OCI-LY3 (cell line): ENCODE measurements at regions not wholly inside any gene's neighbourhood (a gene's known extent, or its start where the extent isn't known, plus 50 kb on each side); places are given as distances from the start of the nearest gene placed in this dataset.

Source experiments
- H2AFZ ChIP-seq: fragments of 200-600, 300-600 bp; shearing (Covaris generic); 2 replicates; pipeline ENCODE4 v1.6.0; 2014; ENCODE audit warnings: antibody characterized with exemption, low read depth, low read length
- H3K27ac ChIP-seq: fragments of 200-600, 300-600 bp; sonication (generic); 2 replicates; pipeline ENCODE4 v1.5.1; 2014; ENCODE audit warnings: mild to moderate bottlenecking, low read length, moderate library complexity, mixed read lengths
- H3K27me3 ChIP-seq: fragments of 200-600, 300-600 bp; sonication (generic); 2 replicates; pipeline ENCODE4 v1.6.1; 2014; ENCODE audit warnings: low read depth, low read length, mixed read lengths
- H3K36me3 ChIP-seq: fragments of 200-600, 300-600 bp; sonication (generic); replicated peaks from 2 replicates; pipeline ENCODE3; 2014; ENCODE audit warnings: low read depth, low read length, mixed read lengths
- H3K4me1 ChIP-seq: fragments of 300-600, 200-600 bp; sonication (generic); 2 replicates; pipeline ENCODE4 v1.6.1; 2014; ENCODE audit warnings: low read length, mixed read lengths
- H3K4me2 ChIP-seq: fragments of 200-600, 300-600 bp; sonication (generic); 2 replicates; pipeline ENCODE4 v1.6.1; 2014; ENCODE audit warnings: low read length, mixed read lengths
- H3K4me3 ChIP-seq: fragments of 300-600, 200-600 bp; sonication (generic); 2 replicates; pipeline ENCODE4 v1.5.1; 2014; ENCODE audit warnings: antibody characterized with exemption, mild to moderate bottlenecking, low read length, moderate library complexity
- H3K79me2 ChIP-seq: fragments of 300-600, 200-600 bp; shearing (Covaris generic); 2 replicates; pipeline ENCODE4 v1.6.1; 2014; ENCODE audit warnings: mild to moderate bottlenecking, low read length, mixed read lengths
- H3K9ac ChIP-seq: fragments of 300-600, 200-600 bp; shearing (Covaris generic); 2 replicates; pipeline ENCODE4 v1.6.0; 2014; ENCODE audit warnings: mild to moderate bottlenecking, low read length, moderate library complexity
- H3K9me3 ChIP-seq: fragments of 200-600, 300-600 bp; shearing (Covaris generic); 2 replicates; pipeline ENCODE4 v1.6.1; 2014; ENCODE audit warnings: low read length, mixed read lengths; ENCODE audit not compliant: insufficient read depth
- H4K20me1 ChIP-seq: fragments of 200-600, 300-600 bp; sonication (generic); 2 replicates; pipeline ENCODE4 v1.6.1; 2016; ENCODE audit warnings: low read length, mixed read lengths; ENCODE audit not compliant: insufficient read depth
- CTCF ChIP-seq: fragments of 200-600, 300-600 bp; sonication (generic); IDR thresholded peaks from 2 replicates; pipeline ENCODE4 v1.5.1; 2014; ENCODE audit warnings: antibody characterized with exemption, low read length, low read depth
- EZH2phosphoT487 ChIP-seq: fragments of 200-600 bp; shearing (Covaris generic); IDR thresholded peaks from 2 replicates; pipeline ENCODE4 v1.6.1; 2018; ENCODE audit warnings: antibody characterized with exemption, mixed run types, low read depth

- no peak overlapping the region for H3K9ac ChIP-seq
- peaks cover 26% of the 10 kb centered on the region for H3K4me1 ChIP-seq
- H4K20me1 ChIP-seq, result peaks cover 12% of the 10 kb centered on the region; the same call in 1 of the 2 replicates
- no peak overlapping the region for H3K4me2 ChIP-seq
- H3K79me2 ChIP-seq, result no peaks in the 10 kb centered on the region
- no peak overlapping the region for H2AFZ ChIP-seq
- TF ChIP-seq EZH2phosphoT487, result no peak
- no peak for TF ChIP-seq CTCF
- H3K36me3 ChIP-seq, result no peaks in the 10 kb centered on the region
- H3K4me3 ChIP-seq, result no peak overlapping the region
- H3K9me3 ChIP-seq, result no peaks in the 10 kb centered on the region
- H3K27me3 ChIP-seq, result peaks cover 52% of the 10 kb centered on the region
- H3K27ac ChIP-seq, result no peak overlapping the region
Measured at GRCh38 chr2:65539633-65540032, 107.2 kb upstream of the SPRED2 start.

DNA sequence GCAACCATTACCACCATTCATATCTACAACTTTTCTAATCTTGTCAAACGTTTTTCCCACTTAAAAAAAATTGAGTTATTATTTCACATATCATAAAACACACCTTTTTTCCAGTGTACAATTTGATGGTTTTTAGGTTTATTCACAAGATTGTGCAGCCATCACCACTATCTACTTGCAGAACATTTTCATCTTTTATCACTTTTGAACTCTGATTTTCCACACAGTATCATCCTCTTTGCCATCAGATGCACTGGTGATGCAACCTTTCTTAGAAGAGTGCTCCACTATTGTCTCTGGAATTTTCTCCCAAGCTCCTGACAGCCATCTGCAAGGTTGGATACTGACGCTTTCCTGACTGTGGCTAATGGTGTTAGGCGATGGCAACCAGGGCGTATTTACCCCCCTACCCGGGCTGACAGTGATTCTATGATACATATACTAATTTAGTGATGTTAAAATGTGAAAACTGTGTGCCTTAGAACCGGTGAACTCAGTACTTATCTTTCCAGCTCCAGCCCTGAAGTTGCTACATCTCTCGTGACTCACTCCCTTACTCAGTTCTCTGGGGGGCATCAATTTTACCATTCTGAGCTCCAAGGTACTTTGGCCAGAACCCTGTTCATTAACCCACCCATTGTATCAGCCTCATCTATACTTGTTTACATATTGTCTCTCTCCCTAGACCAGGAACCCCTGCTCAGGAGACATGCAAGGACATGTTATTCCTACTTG is 105.4 kb upstream of the SPRED2 start:
- no peak overlapping the region for H3K4me2 ChIP-seq
- H3K9me3 ChIP-seq, result no peaks in the 10 kb centered on the region
- H3K4me3 ChIP-seq, result no peak overlapping the region
- peaks cover 12% of the 10 kb centered on the region; the same call in 1 of the 2 replicates for H4K20me1 ChIP-seq
- no peak overlapping the region for H3K9ac ChIP-seq
- no peak for TF ChIP-seq CTCF
- no peak for TF ChIP-seq EZH2phosphoT487
- H3K27ac ChIP-seq, result no peak overlapping the region
- H3K4me1 ChIP-seq, result peaks cover 18% of the 10 kb centered on the region
- H3K79me2 ChIP-seq, result no peaks in the 10 kb centered on the region
- H3K27me3 ChIP-seq, result peaks cover 58% of the 10 kb centered on the region
- no peaks in the 10 kb centered on the region for H3K36me3 ChIP-seq
- H2AFZ ChIP-seq, result no peak overlapping the region

GRCh38 chr2:65536596-65536995 is 104.2 kb upstream of the SPRED2 start:
- no peak overlapping the region for H3K9ac ChIP-seq
- H3K9me3 ChIP-seq, result no peaks in the 10 kb centered on the region
- peaks cover 18% of the 10 kb centered on the region for H3K4me1 ChIP-seq
- H3K79me2 ChIP-seq, result no peaks in the 10 kb centered on the region
- no peak overlapping the region; the same call in 1 of the 2 replicates for H3K27ac ChIP-seq
- no peak overlapping the region for H2AFZ ChIP-seq
- peaks cover 70% of the 10 kb centered on the region for H3K27me3 ChIP-seq
- H3K36me3 ChIP-seq, result no peaks in the 10 kb centered on the region
- H4K20me1 ChIP-seq, result peaks cover 12% of the 10 kb centered on the region; the same call in 1 of the 2 replicates
- peak overlapping the region; percentile 60 for H3K4me2 ChIP-seq
- H3K4me3 ChIP-seq, result no peak overlapping the region
- no peak for TF ChIP-seq EZH2phosphoT487
- no peak for TF ChIP-seq CTCF

DNA sequence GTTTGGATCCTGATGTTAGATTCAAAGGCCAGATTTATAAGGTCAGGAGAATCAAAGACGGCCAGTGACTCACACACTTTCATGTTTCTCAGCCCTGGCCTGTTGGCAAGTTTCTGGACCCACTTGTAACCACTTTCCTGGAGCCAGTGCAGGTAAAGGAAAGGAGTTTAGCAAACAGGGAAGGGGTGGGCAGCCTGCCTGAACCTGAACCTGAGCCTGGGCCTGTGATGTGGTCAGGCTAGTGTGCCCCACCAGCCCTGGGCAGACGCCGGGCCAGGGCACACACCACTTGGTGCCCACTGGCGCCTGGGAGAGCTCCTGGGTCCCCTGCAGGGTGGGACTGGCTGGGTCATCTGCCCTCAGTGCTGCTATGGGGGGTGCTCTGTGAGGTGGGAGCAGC is 100.5 kb upstream of the SPRED2 start:
- Histone ChIP-seq H2AFZ (no peak overlapping the region), H3K9me3 (no peaks in the 10 kb centered on the region), H3K4me3 (no peak overlapping the region), H3K36me3 (no peaks in the 10 kb centered on the region), H3K27ac (no peak overlapping the region), H3K4me2 (no peak overlapping the region), H4K20me1 (peaks cover 12% of the 10 kb centered on the region; the same call in 1 of the 2 replicates), H3K9ac (no peak overlapping the region), H3K4me1 (peaks cover 18% of the 10 kb centered on the region), H3K79me2 (no peaks in the 10 kb centered on the region), H3K27me3 (peaks cover 81% of the 10 kb centered on the region)
- no peak for TF ChIP-seq CTCF
- TF ChIP-seq EZH2phosphoT487, result no peak
